NB4 (cell line): ENCODE measurements at regions not wholly inside any gene's neighbourhood (a gene's known extent, or its start where the extent isn't known, plus 50 kb on each side); places are given as distances from the start of the nearest gene placed in this dataset.
"Not testable (repeated sequence)": the region's sequence is repeated elsewhere in the genome, so short reads cannot be mapped to it uniquely, and the experiment has no call there.

Experiments
- CTCF ChIP-seq: IDR thresholded peaks from one replicate; pipeline ENCODE4 v1.5.1; 2012; ENCODE audit warnings: low read depth, low read length
- MAX ChIP-seq: IDR thresholded peaks from 2 replicates; pipeline ENCODE4 v1.6.1; 2011; ENCODE audit warnings: low read depth, low read length
- POLR2A ChIP-seq: IDR thresholded peaks from 2 replicates; pipeline ENCODE4 v1.6.1; 2011; ENCODE audit warnings: mild to moderate bottlenecking; ENCODE audit not compliant: insufficient read length; ENCODE audit errors: extremely low read depth

DNA sequence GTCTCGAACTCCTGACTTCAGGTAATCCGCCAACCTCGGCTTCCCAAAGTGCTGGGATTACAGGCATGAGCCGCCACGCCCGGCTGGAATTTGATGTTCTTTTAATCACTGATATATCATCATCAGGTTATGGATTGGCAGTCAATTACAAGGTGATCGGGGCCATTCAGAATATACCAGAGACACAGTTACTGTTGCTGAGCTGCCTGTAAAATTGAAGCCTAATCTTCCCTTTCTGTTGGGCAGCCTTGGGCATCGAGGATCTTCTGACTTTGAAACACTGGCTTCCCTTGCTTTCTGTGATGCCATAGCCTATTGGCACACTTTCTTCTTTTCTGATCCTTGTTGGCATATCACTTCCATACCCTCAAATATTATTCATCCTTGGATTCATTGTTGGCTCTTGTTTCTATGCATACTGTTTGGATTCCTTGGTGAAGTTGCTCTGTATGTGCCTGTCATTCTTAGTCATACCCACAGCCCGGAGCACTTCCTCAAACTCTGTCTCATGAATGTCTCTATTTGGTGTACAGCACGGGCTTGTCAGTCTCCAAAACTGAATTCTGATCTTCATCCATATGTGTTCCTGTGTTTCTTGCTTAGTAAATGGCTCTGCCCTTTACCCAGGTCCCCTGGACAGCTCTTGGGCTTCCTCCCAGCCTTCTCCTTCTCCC, 85.6 kb upstream of the CRYM start:
- TF ChIP-seq CTCF, MAX, POLR2A: not testable (repeated sequence)
